Brain microvascular endothelial cell (primary cell): ENCODE measurements at regions not wholly inside any gene's neighbourhood (a gene's known extent, or its start where the extent isn't known, plus 50 kb on each side); places are given as distances from the start of the nearest gene placed in this dataset.

Experiments used
- DNase-seq: peaks from one replicate; pipeline ENCODE4 v3.0.0-alpha.2; 2020
- H3K27ac ChIP-seq: fragments of 250-450 bp; sonication (Bioruptor Pico); 2 replicates; pipeline ENCODE4 v1.5.1; 2020; ENCODE audit warnings: mild to moderate bottlenecking, moderate library complexity
- H3K27me3 ChIP-seq: fragments of 250-450 bp; sonication (Bioruptor Pico); replicated peaks from 2 replicates; pipeline ENCODE4 v1.5.1; 2020; ENCODE audit warnings: mild to moderate bottlenecking
- H3K36me3 ChIP-seq: fragments of 250-450 bp; sonication (Bioruptor Pico); replicated peaks from 2 replicates; pipeline ENCODE4 v1.5.1; 2020; ENCODE audit warnings: mild to moderate bottlenecking
- H3K4me3 ChIP-seq: 2 replicates; pipeline ENCODE4 v1.5.1; 2011; ENCODE audit warnings: low read depth, mild to moderate bottlenecking, control low read depth, low read length, moderate library complexity
- in situ Hi-C: cut with HindIII; loops from 2 replicates; pipeline ENCODE4 v1.10.0; 2017; ENCODE audit warnings: low sequenced_read_pairs, low pct_ligation_motif_present
- TF ChIP-seq, protein P1 (sequence below): IDR thresholded peaks from 2 replicates; pipeline ENCODE4 v1.5.1; 2011; ENCODE audit warnings: low read depth, mild to moderate bottlenecking, moderate library complexity, low read length, control low read depth, inconsistent platforms; ENCODE audit errors: missing control alignments

DNA sequence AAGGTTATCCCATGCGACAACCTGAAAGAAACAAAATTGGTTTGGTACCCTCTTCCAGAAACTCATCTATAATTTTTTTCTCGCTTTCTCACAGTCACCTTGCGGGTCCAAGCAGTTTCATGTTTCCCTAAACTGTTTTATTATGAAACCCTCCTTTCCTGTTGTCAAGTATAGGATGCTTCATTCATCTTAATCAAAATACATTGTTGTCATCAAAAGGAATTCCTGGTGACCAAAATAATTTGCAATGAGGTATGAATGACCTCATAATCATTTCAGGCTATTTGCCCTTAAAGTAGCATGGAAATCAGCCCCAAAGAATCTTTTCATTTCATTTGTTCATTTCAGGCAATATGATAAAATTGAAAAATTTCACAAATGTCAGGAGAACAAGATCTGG, 503.0 kb downstream of the SPATA31D1 start:
- Histone ChIP-seq H3K27ac (no peak overlapping the region), H3K36me3 (no peaks in the 10 kb centered on the region), H3K27me3 (no peaks in the 10 kb centered on the region), H3K4me3 (no peak overlapping the region)
- TF ChIP-seq, protein P1, sequence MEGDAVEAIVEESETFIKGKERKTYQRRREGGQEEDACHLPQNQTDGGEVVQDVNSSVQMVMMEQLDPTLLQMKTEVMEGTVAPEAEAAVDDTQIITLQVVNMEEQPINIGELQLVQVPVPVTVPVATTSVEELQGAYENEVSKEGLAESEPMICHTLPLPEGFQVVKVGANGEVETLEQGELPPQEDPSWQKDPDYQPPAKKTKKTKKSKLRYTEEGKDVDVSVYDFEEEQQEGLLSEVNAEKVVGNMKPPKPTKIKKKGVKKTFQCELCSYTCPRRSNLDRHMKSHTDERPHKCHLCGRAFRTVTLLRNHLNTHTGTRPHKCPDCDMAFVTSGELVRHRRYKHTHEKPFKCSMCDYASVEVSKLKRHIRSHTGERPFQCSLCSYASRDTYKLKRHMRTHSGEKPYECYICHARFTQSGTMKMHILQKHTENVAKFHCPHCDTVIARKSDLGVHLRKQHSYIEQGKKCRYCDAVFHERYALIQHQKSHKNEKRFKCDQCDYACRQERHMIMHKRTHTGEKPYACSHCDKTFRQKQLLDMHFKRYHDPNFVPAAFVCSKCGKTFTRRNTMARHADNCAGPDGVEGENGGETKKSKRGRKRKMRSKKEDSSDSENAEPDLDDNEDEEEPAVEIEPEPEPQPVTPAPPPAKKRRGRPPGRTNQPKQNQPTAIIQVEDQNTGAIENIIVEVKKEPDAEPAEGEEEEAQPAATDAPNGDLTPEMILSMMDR, result no peak
- in situ Hi-C loops, result no loop called here
- DNase-seq, result no peak

DNA sequence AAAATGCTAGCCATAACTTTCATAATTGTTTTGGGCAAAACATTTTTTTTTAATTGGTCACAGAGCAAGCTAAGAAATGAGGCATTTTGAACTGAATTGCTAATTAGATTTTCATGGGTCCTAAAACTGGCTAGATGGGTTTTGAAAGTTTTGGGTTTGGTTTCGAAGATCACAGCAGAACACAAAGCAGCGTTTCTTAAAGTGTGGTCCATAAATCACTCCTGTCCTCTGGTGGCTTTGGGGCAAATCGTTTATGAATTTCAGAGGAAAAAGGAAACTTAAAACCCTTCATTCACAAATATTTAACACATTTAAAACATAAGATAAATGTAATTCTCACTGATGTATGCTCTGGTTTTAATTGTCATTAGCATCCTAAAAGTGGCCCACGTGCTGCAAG, 503.7 kb downstream of the SPATA31D1 start:
- no peaks in the 10 kb centered on the region for H3K36me3 ChIP-seq
- DNase-seq, result no peak
- TF ChIP-seq, protein P1, result peak; percentile 45
- no peak overlapping the region for H3K27ac ChIP-seq
- in situ Hi-C loops, result no loop called here
- H3K4me3 ChIP-seq, result no peak overlapping the region
- H3K27me3 ChIP-seq, result no peaks in the 10 kb centered on the region

DNA sequence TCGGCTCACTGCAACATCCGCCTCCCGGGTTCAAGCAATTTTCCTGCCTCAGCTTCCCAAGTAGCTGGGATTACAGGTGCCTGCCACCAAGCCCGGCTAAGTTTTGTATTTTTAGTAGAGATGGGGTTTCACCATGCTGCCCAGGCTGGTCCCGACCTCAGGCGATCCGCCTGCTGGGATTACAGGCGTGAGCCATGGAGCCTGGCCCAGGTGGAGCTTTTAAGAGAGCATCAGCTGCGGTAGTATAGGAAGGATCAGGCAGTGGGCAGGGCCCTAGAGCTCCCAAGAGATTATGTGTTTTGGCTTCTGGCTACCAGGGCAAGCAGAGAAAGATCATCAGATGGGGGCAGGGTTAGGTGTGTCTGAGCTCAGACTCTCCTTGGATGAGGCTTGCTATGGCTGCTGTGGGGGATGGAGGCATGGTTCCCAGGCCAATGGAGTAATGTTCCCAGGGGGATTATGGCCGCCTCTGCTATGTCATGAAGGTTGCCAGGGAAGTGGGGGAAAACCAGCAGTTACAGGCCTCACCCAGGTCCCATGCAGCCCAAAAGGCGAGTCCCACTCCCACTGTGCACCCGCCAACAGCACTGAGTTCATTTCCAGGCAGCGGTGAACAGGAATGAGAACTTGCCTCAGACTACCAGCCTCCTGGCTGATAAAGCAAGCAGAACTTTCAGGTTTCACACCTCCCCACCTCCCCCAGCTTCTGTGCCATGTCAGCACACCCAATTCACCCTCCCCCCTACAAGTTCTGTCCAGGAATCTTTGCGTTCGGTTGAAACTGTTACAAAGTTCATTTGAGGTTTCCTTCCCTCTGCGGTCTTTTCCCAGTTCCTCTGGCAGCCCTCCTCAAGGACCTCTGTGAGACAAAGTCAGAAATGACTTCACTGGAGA, 507.6 kb downstream of the SPATA31D1 start:
- in situ Hi-C loops, result no loop called here
- H3K27me3 ChIP-seq, result no peaks in the 10 kb centered on the region
- H3K27ac ChIP-seq, result no peak overlapping the region
- TF ChIP-seq, protein P1, result no peak
- DNase-seq, result no peak
- no peak overlapping the region for H3K4me3 ChIP-seq
- H3K36me3 ChIP-seq, result no peaks in the 10 kb centered on the region

- Histone ChIP-seq H3K27me3 (no peaks in the 10 kb centered on the region), H3K36me3 (no peaks in the 10 kb centered on the region), H3K4me3 (no peak overlapping the region), H3K27ac (no peak overlapping the region)
- DNase-seq, result no peak
- in situ Hi-C loops, result no loop called here
- TF ChIP-seq, protein P1, result no peak
These were observed 510.2 kb downstream of the SPATA31D1 start for GRCh38 chr9:82498541-82499317.

- Histone ChIP-seq H3K36me3 (no peaks in the 10 kb centered on the region), H3K27ac (no peak overlapping the region), H3K4me3 (no peak overlapping the region), H3K27me3 (no peaks in the 10 kb centered on the region)
- DNase-seq, result no peak
- in situ Hi-C loops, result no loop called here
- TF ChIP-seq, protein P1, result no peak
These were observed 510.8 kb downstream of the SPATA31D1 start for GRCh38 chr9:82499337-82499736.
